DOHH2 (cell line): ENCODE measurements at regions not wholly inside any gene's neighbourhood (a gene's known extent, or its start where the extent isn't known, plus 50 kb on each side); places are given as distances from the start of the nearest gene placed in this dataset.

Source experiments
- H3F3A ChIP-seq: fragments of 200-600 bp; sonication (generic), shearing (Covaris generic); 2 replicates; pipeline ENCODE4 v1.6.0; 2016; ENCODE audit warnings: antibody characterized with exemption, mild to moderate bottlenecking; ENCODE audit not compliant: control insufficient read depth, insufficient read depth
- H3K27ac ChIP-seq: fragments of 200-600 bp; sonication (generic); 2 replicates; pipeline ENCODE4 v1.5.1; 2014; ENCODE audit warnings: low read depth, mild to moderate bottlenecking, low read length, moderate library complexity
- H3K27me3 ChIP-seq: fragments of 200-600 bp; sonication (generic); 2 replicates; pipeline ENCODE4 v1.6.1; 2014; ENCODE audit warnings: mild to moderate bottlenecking, low read length, mixed read lengths; ENCODE audit not compliant: control insufficient read depth
- H3K36me3 ChIP-seq: fragments of 200-600 bp; sonication (generic); 2 replicates; pipeline ENCODE4 v1.6.1; 2014; ENCODE audit warnings: mild to moderate bottlenecking, low read length, moderate library complexity, mixed read lengths; ENCODE audit not compliant: control insufficient read depth
- H3K4me1 ChIP-seq: fragments of 200-600 bp; sonication (generic); 2 replicates; pipeline ENCODE4 v1.6.1; 2014; ENCODE audit warnings: mild to moderate bottlenecking, low read length, mixed read lengths; ENCODE audit not compliant: control insufficient read depth
- H3K4me2 ChIP-seq: fragments of 200-600 bp; sonication (generic); 2 replicates; pipeline ENCODE4 v1.6.0; 2014; ENCODE audit warnings: mild to moderate bottlenecking, low read length, moderate library complexity
- H3K4me3 ChIP-seq: fragments of 200-600 bp; sonication (generic); 2 replicates; pipeline ENCODE4 v1.5.1; 2014; ENCODE audit warnings: mild to moderate bottlenecking, low read length, mixed read lengths
- H3K79me2 ChIP-seq: fragments of 200-600 bp; sonication (generic); 2 replicates; pipeline ENCODE4 v1.6.1; 2014; ENCODE audit warnings: mild to moderate bottlenecking, low read length, mixed read lengths; ENCODE audit not compliant: control insufficient read depth
- H3K9me2 ChIP-seq: fragments of 200-600 bp; sonication (generic); replicated peaks from 2 replicates; pipeline ENCODE4 v1.6.1; 2014; ENCODE audit warnings: mild to moderate bottlenecking, low read length, mixed read lengths; ENCODE audit not compliant: control insufficient read depth
- H3K9me3 ChIP-seq: fragments of 200-600 bp; sonication (generic); 2 replicates; pipeline ENCODE4 v1.6.1; 2014; ENCODE audit warnings: antibody characterized with exemption, low read length, mixed read lengths; ENCODE audit not compliant: control insufficient read depth, insufficient read depth
- H4K20me1 ChIP-seq: fragments of 200-600 bp; sonication (generic); 2 replicates; pipeline ENCODE4 v1.6.0; 2014; ENCODE audit warnings: low read depth, mild to moderate bottlenecking, antibody characterized with exemption, low read length, moderate library complexity; ENCODE audit not compliant: control insufficient read depth, insufficient read depth
- CTCF ChIP-seq: fragments of 200-600 bp; sonication (generic); IDR thresholded peaks from one replicate; pipeline ENCODE4 v1.5.1; 2014; ENCODE audit warnings: antibody characterized with exemption, mild to moderate bottlenecking, low read depth, low read length; ENCODE audit not compliant: poor library complexity, severe bottlenecking
- EZH2phosphoT487 ChIP-seq: fragments of 200-600 bp; sonication (generic); IDR thresholded peaks from 2 replicates; pipeline ENCODE4 v1.6.1; 2017; ENCODE audit warnings: borderline replicate concordance, mild to moderate bottlenecking, antibody characterized with exemption, low read length, moderate library complexity, mixed read lengths

- Histone ChIP-seq H3F3A (no peaks in the 10 kb centered on the region), H3K4me1 (no peaks in the 10 kb centered on the region), H3K9me2 (no peaks in the 10 kb centered on the region), H3K79me2 (no peaks in the 10 kb centered on the region), H3K4me2 (no peak overlapping the region), H3K27me3 (no peaks in the 10 kb centered on the region), H3K4me3 (no peak overlapping the region), H3K36me3 (no peaks in the 10 kb centered on the region), H3K9me3 (no peaks in the 10 kb centered on the region), H4K20me1 (no peaks in the 10 kb centered on the region), H3K27ac (no peak overlapping the region)
- TF ChIP-seq CTCF (no peak), EZH2phosphoT487 (no peak)
Measured at GRCh38 chr6:6969761-6970223, 138.0 kb upstream of the RREB1 start.

GRCh38 chr6:6970851-6971250, 136.9 kb upstream of the RREB1 start:
- Histone ChIP-seq H3K27me3 (no peaks in the 10 kb centered on the region), H3K27ac (no peak overlapping the region), H3K36me3 (no peaks in the 10 kb centered on the region), H3K4me3 (no peak overlapping the region), H3K79me2 (no peaks in the 10 kb centered on the region), H4K20me1 (no peaks in the 10 kb centered on the region), H3K9me2 (no peaks in the 10 kb centered on the region), H3K4me2 (no peak overlapping the region), H3F3A (no peaks in the 10 kb centered on the region), H3K4me1 (no peaks in the 10 kb centered on the region), H3K9me3 (no peaks in the 10 kb centered on the region)
- TF ChIP-seq CTCF (no peak), EZH2phosphoT487 (no peak)

- no peak overlapping the region for H3K4me2 ChIP-seq
- H3K4me3 ChIP-seq, result no peak overlapping the region
- H3K79me2 ChIP-seq, result no peaks in the 10 kb centered on the region
- TF ChIP-seq EZH2phosphoT487, result no peak
- no peak for TF ChIP-seq CTCF
- H4K20me1 ChIP-seq, result no peaks in the 10 kb centered on the region
- no peak overlapping the region for H3K27ac ChIP-seq
- no peaks in the 10 kb centered on the region for H3K9me2 ChIP-seq
- H3K4me1 ChIP-seq, result no peaks in the 10 kb centered on the region
- H3K9me3 ChIP-seq, result no peaks in the 10 kb centered on the region
- no peaks in the 10 kb centered on the region for H3K27me3 ChIP-seq
- H3K36me3 ChIP-seq, result no peaks in the 10 kb centered on the region
- H3F3A ChIP-seq, result no peaks in the 10 kb centered on the region
Measured at GRCh38 chr6:6971369-6971768, 136.4 kb upstream of the RREB1 start.

- no peaks in the 10 kb centered on the region for H3K9me3 ChIP-seq
- H3F3A ChIP-seq, result no peaks in the 10 kb centered on the region
- no peak overlapping the region for H3K27ac ChIP-seq
- H3K27me3 ChIP-seq, result no peaks in the 10 kb centered on the region
- no peak for TF ChIP-seq EZH2phosphoT487
- TF ChIP-seq CTCF, result no peak
- H3K4me1 ChIP-seq, result no peaks in the 10 kb centered on the region
- no peaks in the 10 kb centered on the region for H3K79me2 ChIP-seq
- no peaks in the 10 kb centered on the region for H3K9me2 ChIP-seq
- no peaks in the 10 kb centered on the region for H3K36me3 ChIP-seq
- H3K4me2 ChIP-seq, result no peak overlapping the region
- H4K20me1 ChIP-seq, result no peaks in the 10 kb centered on the region
- no peak overlapping the region for H3K4me3 ChIP-seq
Measured at GRCh38 chr6:6972456-6972855, 135.3 kb upstream of the RREB1 start.
